IMR-90 (cell line): ENCODE measurements at regions not wholly inside any gene's neighbourhood (a gene's known extent, or its start where the extent isn't known, plus 50 kb on each side); places are given as distances from the start of the nearest gene placed in this dataset.

Experiments
- ATAC-seq: fragments of 200-7000 bp; cut with Tn5 transposase; 2 replicates; pipeline ENCODE4 v1.9.1; 2020; ENCODE audit warnings: low read depth, mild to moderate bottlenecking, moderate library complexity
- BruUV-seq: library from RNA; stranded (reverse); fragments of 400-500 nt; replicated peaks from 2 replicates; lab custom pipeline; 2021; lab: Mats Ljungman, UMichigan
- CTCF ChIA-PET: fragments of 300-600 bp; formaldehyde crosslinking; extraction: SDS; loops from one replicate; lab custom pipeline; 2021; ENCODE audit warnings: antibody characterized with exemption; lab: Yijun Ruan, JAX
- POLR2A ChIA-PET: fragments of 300-600 bp; sonication (Branson Sonifier 250); formaldehyde crosslinking; loops from one replicate; lab custom pipeline; 2022; ENCODE audit warnings: antibody characterized with exemption; ENCODE audit not compliant: unreplicated experiment; lab: Charles Lee
- DNase-seq: peaks from one replicate; pipeline ENCODE4 v3.0.0; 2013
- H2AFZ ChIP-seq: replicated peaks from 2 replicates; pipeline ENCODE3; 2013; ENCODE audit warnings: low read length, mild to moderate bottlenecking; ENCODE audit not compliant: poor library complexity
- H2AK5ac ChIP-seq: 2 replicates; pipeline ENCODE4 v1.6.1; 2013; ENCODE audit warnings: low read depth, low read length, inconsistent platforms
- H2AK9ac ChIP-seq: replicated peaks from 2 replicates; pipeline ENCODE3; 2013; ENCODE audit warnings: mild to moderate bottlenecking, low read depth, low read length, moderate library complexity; ENCODE audit not compliant: poor library complexity
- H2BK120ac ChIP-seq: 2 replicates; pipeline ENCODE4 v1.6.1; 2013; ENCODE audit warnings: low read depth, low read length, inconsistent platforms
- H2BK15ac ChIP-seq: 3 replicates; pipeline ENCODE4 v1.6.1; 2013; ENCODE audit warnings: low read depth, low read length, inconsistent platforms
- H2BK20ac ChIP-seq: 2 replicates; pipeline ENCODE4 v1.6.1; 2013; ENCODE audit warnings: low read depth, mild to moderate bottlenecking, inconsistent platforms, low read length, moderate library complexity
- H2BK5ac ChIP-seq: 2 replicates; pipeline ENCODE4 v1.6.1; 2013; ENCODE audit warnings: mild to moderate bottlenecking, low read depth, low read length, inconsistent platforms; ENCODE audit not compliant: poor library complexity, severe bottlenecking
- H3K14ac ChIP-seq: replicated peaks from 2 replicates; pipeline ENCODE4 v1.6.1; 2013; ENCODE audit warnings: low read depth, low read length, inconsistent platforms
- H3K18ac ChIP-seq: 2 replicates; pipeline ENCODE4 v1.6.1; 2013; ENCODE audit warnings: low read depth, low read length, control low read depth
- H3K23ac ChIP-seq: 2 replicates; pipeline ENCODE4 v1.6.1; 2013; ENCODE audit warnings: low read depth, low read length, inconsistent platforms
- H3K27ac ChIP-seq: 2 replicates; pipeline ENCODE4 v1.5.1; 2013; ENCODE audit warnings: mild to moderate bottlenecking, control low read depth, low read length; ENCODE audit not compliant: insufficient read depth
- H3K27me3 ChIP-seq: 2 replicates; pipeline ENCODE4 v1.6.1; 2013; ENCODE audit warnings: low read length; ENCODE audit not compliant: control insufficient read depth, insufficient read depth
- H3K36me3 ChIP-seq: 2 replicates; pipeline ENCODE4 v1.6.1; 2013; ENCODE audit warnings: low read length, mixed read lengths; ENCODE audit not compliant: control insufficient read depth, insufficient read depth
- H3K4ac ChIP-seq: 2 replicates; pipeline ENCODE4 v1.6.1; 2013; ENCODE audit warnings: low read depth, low read length, inconsistent platforms
- H3K4me1 ChIP-seq: 2 replicates; pipeline ENCODE4 v1.6.1; 2013; ENCODE audit warnings: low read length, mixed read lengths; ENCODE audit not compliant: control insufficient read depth, insufficient read depth
- H3K4me2 ChIP-seq: 2 replicates; pipeline ENCODE4 v1.6.1; 2013; ENCODE audit warnings: low read depth, mild to moderate bottlenecking, control low read depth, low read length, moderate library complexity
- H3K4me3 ChIP-seq: 2 replicates; pipeline ENCODE4 v1.5.1; 2013; ENCODE audit warnings: low read depth, mild to moderate bottlenecking, control low read depth, low read length, moderate library complexity; ENCODE audit not compliant: insufficient read depth
- H3K56ac ChIP-seq: 2 replicates; pipeline ENCODE4 v1.6.1; 2013; ENCODE audit warnings: low read length, inconsistent platforms; ENCODE audit not compliant: insufficient read depth; ENCODE audit errors: extremely low read depth
- H3K79me1 ChIP-seq, 2 experiments: 2 replicates each; pipeline ENCODE4 v1.6.1; 2013; ENCODE audit warnings: low read length in 2 of 2, inconsistent platforms in 1 of 2, low read depth in 1 of 2
- H3K9ac ChIP-seq: 2 replicates; pipeline ENCODE4 v1.6.1; 2013; ENCODE audit warnings: low read depth, low read length, control low read depth
- H3K9me1 ChIP-seq: 2 replicates; pipeline ENCODE4 v1.6.1; 2013; ENCODE audit warnings: low read length, inconsistent platforms; ENCODE audit not compliant: insufficient read depth
- H3K9me3 ChIP-seq: 2 replicates; pipeline ENCODE4 v1.6.1; 2013; ENCODE audit warnings: low read length; ENCODE audit not compliant: control insufficient read depth, insufficient read depth
- H4K20me1 ChIP-seq: 2 replicates; pipeline ENCODE4 v1.6.1; 2013; ENCODE audit warnings: low read length, inconsistent platforms; ENCODE audit not compliant: insufficient read depth
- H4K5ac ChIP-seq: 2 replicates; pipeline ENCODE4 v1.6.1; 2013; ENCODE audit warnings: mild to moderate bottlenecking, low read depth, low read length, control low read depth
- H4K8ac ChIP-seq, 2 experiments: 2 replicates each; pipeline ENCODE4 v1.6.1; 2013; ENCODE audit warnings: low read depth in 2 of 2, low read length in 2 of 2, control low read depth in 1 of 2, inconsistent platforms in 1 of 2
- H4K91ac ChIP-seq: 2 replicates; pipeline ENCODE4 v1.6.1; 2013; ENCODE audit warnings: low read depth, low read length, inconsistent platforms; ENCODE audit not compliant: insufficient read depth
- RCOR1 ChIP-seq: IDR thresholded peaks from 2 replicates; pipeline ENCODE4 v1.6.1; 2012; ENCODE audit warnings: mild to moderate bottlenecking, low read length, improper control_type of control experiment; ENCODE audit not compliant: insufficient replicate concordance
- WGBS, 2 experiments: methylation state at CpG; one replicate each; pipeline versions ENCODE4 v1.1.5 to v1.1.7; 2013; ENCODE audit warnings: missing lambda C conversion rate in 2 of 2; ENCODE audit not compliant: insufficient read length in 1 of 2; ENCODE audit errors: extremely low coverage in 2 of 2; 5-methylcytosine and 5-hydroxymethylcytosine counted together
- dilution Hi-C: fragments of 300-500 bp; cut with HindIII; formaldehyde crosslinking; loops from one replicate; pipeline ENCODE4 v1.14.3; 2018; ENCODE audit warnings: low sequenced_read_pairs; ENCODE audit not compliant: unreplicated experiment
- in situ Hi-C: fragments of 300-500 bp; cut with MboI; formaldehyde crosslinking; loops from 3 replicates; pipeline ENCODE4 v1.14.3; 2019; ENCODE audit warnings: low sequenced_read_pairs, inconsistent platforms, mixed read lengths
- intact Hi-C: fragments of 100-400 bp; cut with micrococcal nuclease; formaldehyde crosslinking; loops from 2 replicates; pipeline ENCODE4 v1.10.0; 2022

DNA sequence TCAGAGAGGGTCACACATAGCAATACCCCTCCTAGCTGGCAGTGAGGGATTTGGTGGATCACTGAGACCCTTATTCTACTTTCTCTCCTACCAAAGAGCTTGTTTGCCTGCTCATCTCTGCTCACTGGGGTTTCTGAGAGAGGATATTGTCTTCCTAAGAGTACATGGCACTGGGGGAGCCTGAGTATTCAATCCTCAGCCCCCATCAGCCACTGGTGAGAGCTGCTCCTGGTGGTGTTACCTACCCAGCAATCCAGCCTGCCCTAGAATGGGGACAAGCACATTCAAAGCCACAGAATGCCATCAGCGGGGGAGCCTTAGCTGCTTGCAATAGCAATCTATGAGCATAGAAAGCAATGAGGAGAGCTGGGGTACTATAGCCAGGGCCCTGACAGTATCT is 281.1 kb downstream of the WDR11 start:
- no peaks in the 10 kb centered on the region for H3K36me3 ChIP-seq
- no peaks in the 10 kb centered on the region for H4K20me1 ChIP-seq
- H4K8ac ChIP-seq: no peak overlapping the region
- BruUV-seq: no TSS peak
- no peak for DNase-seq
- no CpG with 5 or more reads among the region's 1 CpG for WGBS, 2 experiments
- no peak overlapping the region for H3K18ac ChIP-seq
- dilution Hi-C loops: no loop called here
- intact Hi-C loops: no loop called here
- no peak overlapping the region for H2BK15ac ChIP-seq
- ATAC-seq: no peak
- no peak for TF ChIP-seq RCOR1
- no peak overlapping the region for H2BK120ac ChIP-seq
- H2AK5ac ChIP-seq: no peak overlapping the region
- H3K56ac ChIP-seq: no peak overlapping the region
- peaks cover 48% of the 10 kb centered on the region for H3K9me3 ChIP-seq
- POLR2A ChIA-PET: no interaction called here
- no peak overlapping the region for H4K5ac ChIP-seq
- no peak overlapping the region for H3K4me2 ChIP-seq
- no peak overlapping the region for H4K91ac ChIP-seq
- no peak overlapping the region for H3K14ac ChIP-seq
- no peak overlapping the region for H3K23ac ChIP-seq
- no peak overlapping the region for H2BK20ac ChIP-seq
- no peaks in the 10 kb centered on the region for H3K9me1 ChIP-seq
- in situ Hi-C loops: no loop called here
- H3K4me3 ChIP-seq: no peak overlapping the region
- H2AK9ac ChIP-seq: no peak overlapping the region
- no peak overlapping the region for H3K9ac ChIP-seq
- H3K27ac ChIP-seq: no peak overlapping the region
- no peak overlapping the region for H3K4ac ChIP-seq
- CTCF ChIA-PET: no interaction called here
- no peak overlapping the region for H2BK5ac ChIP-seq
- no peaks in the 10 kb centered on the region for H3K79me1 ChIP-seq
- H3K4me1 ChIP-seq: no peaks in the 10 kb centered on the region
- H2AFZ ChIP-seq: no peak overlapping the region
- H3K27me3 ChIP-seq: no peaks in the 10 kb centered on the region
